ENCODE measurements at regions not wholly inside any gene's neighbourhood (a gene's known extent, or its start where the extent isn't known, plus 50 kb on each side); places are given as distances from the start of the nearest gene placed in this dataset.
"Not testable (repeated sequence)": the region's sequence is repeated elsewhere in the genome, so short reads cannot be mapped to it uniquely, and the experiment has no call there.

GRCh38 chr16:59369523-59369922 is 635.4 kb upstream of the GOT2 start:
- Histone ChIP-seq H3K9me3 (ENCODE audit: control insufficient read depth, low read length) (no peaks in the 10 kb centered on the region), H3K4me1 (ENCODE audit: control insufficient read depth, insufficient read depth, low read length) (no peaks in the 10 kb centered on the region), H3K4me3 (ENCODE audit: low read length) (no peak overlapping the region), H3K27me3 (replicated peaks; ENCODE audit: control insufficient read depth, insufficient read depth, low read length) (peaks cover 9% of the 10 kb centered on the region), H3K9ac (ENCODE audit: low read length) (no peak overlapping the region), H3K36me3 (ENCODE audit: control insufficient read depth, insufficient read depth, low read length, severe bottlenecking) (no peaks in the 10 kb centered on the region)
- DNase-seq (ENCODE audit: low read depth): no peak

- Histone ChIP-seq H3K4me3 (ENCODE audit: low read length) (no peak overlapping the region), H3K4me1 (ENCODE audit: control insufficient read depth, insufficient read depth, low read length) (no peaks in the 10 kb centered on the region), H3K36me3 (ENCODE audit: control insufficient read depth, insufficient read depth, low read length, severe bottlenecking) (no peaks in the 10 kb centered on the region), H3K9ac (ENCODE audit: low read length) (no peak overlapping the region), H3K27me3 (replicated peaks; ENCODE audit: control insufficient read depth, insufficient read depth, low read length) (peaks cover 6% of the 10 kb centered on the region), H3K9me3 (ENCODE audit: control insufficient read depth, low read length) (no peaks in the 10 kb centered on the region)
- DNase-seq (ENCODE audit: low read depth): no peak
Observed at GRCh38 chr16:59368586-59368985, 634.5 kb upstream of the GOT2 start.

- Histone ChIP-seq H3K9me3 (ENCODE audit: control insufficient read depth, low read length) (peaks cover 4% of the 10 kb centered on the region), H3K4me1 (ENCODE audit: control insufficient read depth, insufficient read depth, low read length) (no peaks in the 10 kb centered on the region), H3K4me3 (ENCODE audit: low read length) (no peak overlapping the region), H3K27me3 (replicated peaks; ENCODE audit: control insufficient read depth, insufficient read depth, low read length) (no peaks in the 10 kb centered on the region), H3K36me3 (ENCODE audit: control insufficient read depth, insufficient read depth, low read length, severe bottlenecking) (no peaks in the 10 kb centered on the region), H3K9ac (ENCODE audit: low read length) (no peak overlapping the region)
- DNase-seq (ENCODE audit: low read depth): no peak
Observed at GRCh38 chr16:59356709-59357108, 622.6 kb upstream of the GOT2 start.

- Histone ChIP-seq H3K36me3 (ENCODE audit: control insufficient read depth, insufficient read depth, low read length, severe bottlenecking) (no peaks in the 10 kb centered on the region), H3K4me1 (ENCODE audit: control insufficient read depth, insufficient read depth, low read length) (no peaks in the 10 kb centered on the region), H3K27me3 (replicated peaks; ENCODE audit: control insufficient read depth, insufficient read depth, low read length) (no peaks in the 10 kb centered on the region), H3K9ac (ENCODE audit: low read length) (no peak overlapping the region), H3K4me3 (ENCODE audit: low read length) (no peak overlapping the region), H3K9me3 (ENCODE audit: control insufficient read depth, low read length) (peaks cover 4% of the 10 kb centered on the region)
- no peak for DNase-seq (ENCODE audit: low read depth)
Observed at GRCh38 chr16:59356144-59356543, 622.0 kb upstream of the GOT2 start.

GRCh38 chr16:59355704-59356103 is 621.6 kb upstream of the GOT2 start:
- Histone ChIP-seq H3K9ac (ENCODE audit: low read length) (no peak overlapping the region), H3K4me1 (ENCODE audit: control insufficient read depth, insufficient read depth, low read length) (no peaks in the 10 kb centered on the region), H3K36me3 (ENCODE audit: control insufficient read depth, insufficient read depth, low read length, severe bottlenecking) (no peaks in the 10 kb centered on the region), H3K4me3 (ENCODE audit: low read length) (no peak overlapping the region), H3K9me3 (ENCODE audit: control insufficient read depth, low read length) (peaks cover 4% of the 10 kb centered on the region), H3K27me3 (replicated peaks; ENCODE audit: control insufficient read depth, insufficient read depth, low read length) (no peaks in the 10 kb centered on the region)
- no peak for DNase-seq (ENCODE audit: low read depth)

GRCh38 chr16:59351305-59351903 is 617.3 kb upstream of the GOT2 start:
- no peak for DNase-seq (ENCODE audit: low read depth)
- no peaks in the 10 kb centered on the region for H3K4me1 ChIP-seq (ENCODE audit: control insufficient read depth, insufficient read depth, low read length)
- no peaks in the 10 kb centered on the region for H3K36me3 ChIP-seq (ENCODE audit: control insufficient read depth, insufficient read depth, low read length, severe bottlenecking)
- no peak overlapping the region for H3K9ac ChIP-seq (ENCODE audit: low read length)
- no peaks in the 10 kb centered on the region for H3K27me3 ChIP-seq (replicated peaks; ENCODE audit: control insufficient read depth, insufficient read depth, low read length)
- no peak overlapping the region for H3K4me3 ChIP-seq (ENCODE audit: low read length)
- peaks cover 4% of the 10 kb centered on the region for H3K9me3 ChIP-seq (ENCODE audit: control insufficient read depth, low read length)

GRCh38 chr16:59350670-59351069 is 616.6 kb upstream of the GOT2 start:
- no peaks in the 10 kb centered on the region for H3K36me3 ChIP-seq (ENCODE audit: control insufficient read depth, insufficient read depth, low read length, severe bottlenecking)
- DNase-seq (ENCODE audit: low read depth): no peak
- H3K9ac ChIP-seq (ENCODE audit: low read length): no peak overlapping the region

GRCh38 chr16:59342669-59343068 is 608.6 kb upstream of the GOT2 start:
- H3K9ac ChIP-seq (ENCODE audit: low read length): no peak overlapping the region
- no peak overlapping the region for H3K4me3 ChIP-seq (ENCODE audit: low read length)
- H3K36me3 ChIP-seq (ENCODE audit: control insufficient read depth, insufficient read depth, low read length, severe bottlenecking): no peaks in the 10 kb centered on the region
- no peaks in the 10 kb centered on the region for H3K4me1 ChIP-seq (ENCODE audit: control insufficient read depth, insufficient read depth, low read length)
- no peak for DNase-seq (ENCODE audit: low read depth)
- no peaks in the 10 kb centered on the region for H3K9me3 ChIP-seq (ENCODE audit: control insufficient read depth, low read length)
- H3K27me3 ChIP-seq (replicated peaks; ENCODE audit: control insufficient read depth, insufficient read depth, low read length): peaks cover 11% of the 10 kb centered on the region

More at GRCh38 chr16:59350670-59351069, 616.6 kb upstream of the GOT2 start:
- no peak overlapping the region for H3K4me3 ChIP-seq (ENCODE audit: low read length)
- peaks cover 4% of the 10 kb centered on the region for H3K9me3 ChIP-seq (ENCODE audit: control insufficient read depth, low read length)
- no peaks in the 10 kb centered on the region for H3K4me1 ChIP-seq (ENCODE audit: control insufficient read depth, insufficient read depth, low read length)
- H3K27me3 ChIP-seq (replicated peaks; ENCODE audit: control insufficient read depth, insufficient read depth, low read length): peaks cover under 1% of the 10 kb centered on the region

GRCh38 chr16:59341368-59341767 is 607.3 kb upstream of the GOT2 start:
- Histone ChIP-seq H3K9me3 (ENCODE audit: control insufficient read depth, low read length) (no peaks in the 10 kb centered on the region), H3K27me3 (replicated peaks; ENCODE audit: control insufficient read depth, insufficient read depth, low read length) (peaks cover 11% of the 10 kb centered on the region), H3K4me1 (ENCODE audit: control insufficient read depth, insufficient read depth, low read length) (no peaks in the 10 kb centered on the region), H3K36me3 (ENCODE audit: control insufficient read depth, insufficient read depth, low read length, severe bottlenecking) (no peaks in the 10 kb centered on the region), H3K9ac (ENCODE audit: low read length) (no peak overlapping the region), H3K4me3 (ENCODE audit: low read length) (no peak overlapping the region)
- no peak for DNase-seq (ENCODE audit: low read depth)

- H3K4me3 ChIP-seq (ENCODE audit: low read length): no peak overlapping the region
- no peak overlapping the region for H3K9ac ChIP-seq (ENCODE audit: low read length)
- no peaks in the 10 kb centered on the region for H3K9me3 ChIP-seq (ENCODE audit: control insufficient read depth, low read length)
- no peak for DNase-seq (ENCODE audit: low read depth)
- H3K4me1 ChIP-seq (ENCODE audit: control insufficient read depth, insufficient read depth, low read length): no peaks in the 10 kb centered on the region
- no peaks in the 10 kb centered on the region for H3K36me3 ChIP-seq (ENCODE audit: control insufficient read depth, insufficient read depth, low read length, severe bottlenecking)
- H3K27me3 ChIP-seq (replicated peaks; ENCODE audit: control insufficient read depth, insufficient read depth, low read length): peaks cover 5% of the 10 kb centered on the region
Observed at GRCh38 chr16:59339871-59340270, 605.8 kb upstream of the GOT2 start.

GRCh38 chr16:59336136-59336695 is 602.1 kb upstream of the GOT2 start:
- no peak overlapping the region for H3K9ac ChIP-seq (ENCODE audit: low read length)

GRCh38 chr16:59331708-59332107 is 597.6 kb upstream of the GOT2 start:
- DNase-seq (ENCODE audit: low read depth); H3K27me3 ChIP-seq (replicated peaks; ENCODE audit: control insufficient read depth, insufficient read depth, low read length); H3K4me3 ChIP-seq (ENCODE audit: low read length); H3K4me1 ChIP-seq (ENCODE audit: control insufficient read depth, insufficient read depth, low read length); H3K9me3 ChIP-seq (ENCODE audit: control insufficient read depth, low read length); H3K36me3 ChIP-seq (ENCODE audit: control insufficient read depth, insufficient read depth, low read length, severe bottlenecking); H3K9ac ChIP-seq (ENCODE audit: low read length): not testable (repeated sequence)

More at GRCh38 chr16:59336136-59336695, 602.1 kb upstream of the GOT2 start:
- Histone ChIP-seq H3K36me3 (ENCODE audit: control insufficient read depth, insufficient read depth, low read length, severe bottlenecking) (no peaks in the 10 kb centered on the region), H3K4me3 (ENCODE audit: low read length) (no peak overlapping the region), H3K4me1 (ENCODE audit: control insufficient read depth, insufficient read depth, low read length) (no peaks in the 10 kb centered on the region), H3K9me3 (ENCODE audit: control insufficient read depth, low read length) (no peaks in the 10 kb centered on the region), H3K27me3 (replicated peaks; ENCODE audit: control insufficient read depth, insufficient read depth, low read length) (peaks cover under 1% of the 10 kb centered on the region)
- no peak for DNase-seq (ENCODE audit: low read depth)

Measured in adipocyte (in vitro differentiated cells).